ENCODE measurements at regions not wholly inside any gene's neighbourhood (a gene's known extent, or its start where the extent isn't known, plus 50 kb on each side); places are given as distances from the start of the nearest gene placed in this dataset.
A peak's percentile ranks its signal among the peaks of the same experiment; 100 is the strongest.

- Histone ChIP-seq H3K79me1 (ENCODE audit: insufficient read depth, low read depth, low read length, poor library complexity, severe bottlenecking) (no peaks in the 10 kb centered on the region), H4K20me1 (ENCODE audit: control insufficient read depth, insufficient read depth, insufficient read length) (no peaks in the 10 kb centered on the region), H3K4me2 (ENCODE audit: insufficient read depth, insufficient read length, low read length) (no peak overlapping the region), H4K5ac (ENCODE audit: insufficient read length, low read depth, low read length) (no peak overlapping the region), H2BK5ac (ENCODE audit: insufficient read length, low read length) (no peak overlapping the region), H3K9ac (ENCODE audit: extremely low read depth, insufficient read length, low read length) (no peak overlapping the region), H2AK5ac (ENCODE audit: insufficient read length, low read length) (no peak overlapping the region), H2BK15ac (ENCODE audit: low read depth, low read length) (no peak overlapping the region), H2AFZ (ENCODE audit: low read length) (no peak overlapping the region), H3K9me3 (ENCODE audit: control insufficient read depth, low read depth, low read length) (no peaks in the 10 kb centered on the region), H3K4me1 (ENCODE audit: insufficient read depth, low read length) (no peaks in the 10 kb centered on the region), H3K79me2 (ENCODE audit: insufficient read depth, low read length) (no peaks in the 10 kb centered on the region), H3T11ph (ENCODE audit: low read length) (no peak overlapping the region), H2BK20ac (ENCODE audit: low read depth, low read length, poor library complexity, severe bottlenecking) (no peak overlapping the region), H3K14ac (ENCODE audit: insufficient read depth, low read length) (no peak overlapping the region), H3K18ac (ENCODE audit: insufficient read length, low read depth, low read length) (no peak overlapping the region), H2BK12ac (ENCODE audit: insufficient read length, low read depth, low read length) (no peak overlapping the region), H3K4ac (ENCODE audit: low read depth, low read length) (no peak overlapping the region), H3K27me3 (ENCODE audit: insufficient read depth, low read length) (no peaks in the 10 kb centered on the region), H2BK120ac (ENCODE audit: low read depth, low read length, poor library complexity, severe bottlenecking) (no peak overlapping the region), H3K56ac (ENCODE audit: insufficient read length, low read depth, low read length) (no peak overlapping the region), H3K27ac (ENCODE audit: insufficient read length, low read depth, low read length) (no peak overlapping the region), H4K91ac (ENCODE audit: insufficient read length, low read depth, low read length) (no peak overlapping the region), H3K23ac (ENCODE audit: insufficient read length, low read depth, low read length) (no peak overlapping the region), H3K23me2 (ENCODE audit: insufficient read length, low read depth, low read length, poor library complexity, severe bottlenecking) (no peaks in the 10 kb centered on the region), H4K8ac (replicated peaks; ENCODE audit: insufficient read length, low read depth, low read length) (no peak overlapping the region)
- DNase-seq, result peak; percentile 42
- Mint-ChIP-seq H3K36me3 (ENCODE audit: insufficient read depth in 1 of 3, low read depth in 3 of 3) (no peaks in the 10 kb centered on the region), H3K27me3 (ENCODE audit: low read depth) (no peaks in the 10 kb centered on the region), H3K4me3 (no peak overlapping the region), H3K9me3 (no peaks in the 10 kb centered on the region; a peak in 2 of 5 replicates), H3K4me1 (peaks cover 4 to 5% of the 10 kb centered on the region in 2 experiments), H3K27ac (no peak overlapping the region; a peak in 1 of 7 replicates)
- TF ChIP-seq CTCF (conservative IDR thresholded peaks at IDR 0.05), result peak; percentile 53; the same call in 2 of the 3 replicates
- no CpG with 5 or more reads among the region's 10 CpGs for WGBS (ENCODE audit: extremely low coverage, insufficient read length, low lambda C conversion rate)
Measured at GRCh38 chr6:117167520-117168271, 97.7 kb upstream of the VGLL2 start.
